AG08395 (cell line): ENCODE measurements at regions not wholly inside any gene's neighbourhood (a gene's known extent, or its start where the extent isn't known, plus 50 kb on each side); places are given as distances from the start of the nearest gene placed in this dataset.

Source experiments
- DNase-seq: peaks from one replicate; pipeline ENCODE4 v3.0.0; 2012; ENCODE audit warnings: mixed read lengths, low spot score

DNA sequence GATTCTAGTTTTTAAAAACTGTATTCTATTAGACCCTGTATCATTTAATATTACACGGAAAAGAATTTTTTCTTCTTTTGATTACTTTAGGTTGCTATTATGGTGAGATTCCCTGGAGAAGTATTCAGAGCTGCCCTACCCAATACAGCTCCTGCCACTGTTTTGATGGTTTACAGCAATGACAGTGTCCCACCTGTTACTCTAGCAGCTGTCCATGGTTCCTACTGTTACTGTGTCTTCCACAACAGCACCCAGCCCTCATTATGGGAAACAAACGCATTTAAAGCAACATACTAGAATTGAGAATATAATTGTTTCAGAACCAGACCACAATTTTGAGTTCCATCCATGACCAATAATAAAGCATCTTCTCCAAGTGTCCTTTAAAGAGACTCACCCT lies 450.7 kb downstream of the SHQ1 start:
- no peak for DNase-seq

DNA sequence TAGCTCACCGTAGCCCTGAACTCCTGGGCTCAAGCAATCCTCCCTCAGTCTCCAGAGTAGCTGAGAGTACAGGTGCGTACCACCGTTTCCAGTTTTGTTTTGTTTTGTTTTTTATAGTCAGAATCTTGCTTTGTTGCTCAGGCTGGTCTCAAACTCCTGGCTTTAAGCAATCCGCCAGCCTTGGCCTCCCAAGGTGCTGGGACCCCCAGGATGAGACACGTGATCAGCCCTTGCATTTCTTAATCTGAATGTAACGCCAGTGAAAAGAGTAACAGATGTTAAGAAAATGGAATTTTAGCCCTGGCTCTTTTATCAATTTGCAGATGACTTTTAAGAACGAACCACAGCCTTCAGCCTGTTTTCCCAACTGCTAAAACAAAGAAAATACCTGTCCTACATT lies 451.3 kb downstream of the SHQ1 start:
- no peak for DNase-seq

- DNase-seq = no peak
Observed at GRCh38 chr3:72395776-72396311, 452.4 kb downstream of the SHQ1 start.

GRCh38 chr3:72393455-72393854 lies 454.8 kb downstream of the SHQ1 start:
- DNase-seq = no peak

DNA sequence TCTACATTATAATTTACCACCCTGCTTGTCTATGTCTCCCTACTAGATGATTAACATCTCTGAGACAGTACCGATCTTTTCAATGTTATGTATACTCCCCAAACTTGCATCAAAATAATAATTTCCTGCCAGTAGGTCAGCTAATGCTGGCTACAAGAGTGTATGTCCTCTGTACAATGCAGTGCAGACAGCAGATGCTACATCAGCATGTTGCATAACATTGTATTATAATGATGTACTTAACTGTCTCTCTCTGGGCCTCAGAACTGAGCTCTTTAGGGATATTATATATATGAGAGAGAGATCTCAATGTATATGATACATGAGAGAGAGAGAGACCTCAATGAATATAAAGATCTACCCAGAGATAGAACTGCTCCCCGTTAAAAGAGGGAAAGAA lies 456.6 kb downstream of the SHQ1 start:
- DNase-seq = no peak

DNA sequence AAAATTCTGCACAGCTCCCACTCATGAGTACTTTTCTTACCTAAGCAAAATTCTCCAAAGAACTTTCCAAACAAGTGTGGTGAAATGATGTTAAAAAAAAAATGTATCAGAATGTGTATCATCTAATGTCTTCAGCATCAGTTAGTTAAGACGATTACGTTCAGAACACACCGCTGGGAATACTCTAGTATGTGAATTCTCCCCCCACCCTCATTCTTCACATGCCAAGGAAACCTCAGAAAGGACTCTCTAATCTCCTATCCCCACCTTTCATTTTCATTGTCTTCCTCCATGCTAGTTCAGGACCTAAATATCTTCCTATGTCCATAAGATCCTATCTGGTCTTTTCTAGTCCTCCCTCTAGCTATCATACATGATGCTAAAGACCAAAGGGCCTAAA lies 457.4 kb downstream of the SHQ1 start:
- no peak for DNase-seq

DNA sequence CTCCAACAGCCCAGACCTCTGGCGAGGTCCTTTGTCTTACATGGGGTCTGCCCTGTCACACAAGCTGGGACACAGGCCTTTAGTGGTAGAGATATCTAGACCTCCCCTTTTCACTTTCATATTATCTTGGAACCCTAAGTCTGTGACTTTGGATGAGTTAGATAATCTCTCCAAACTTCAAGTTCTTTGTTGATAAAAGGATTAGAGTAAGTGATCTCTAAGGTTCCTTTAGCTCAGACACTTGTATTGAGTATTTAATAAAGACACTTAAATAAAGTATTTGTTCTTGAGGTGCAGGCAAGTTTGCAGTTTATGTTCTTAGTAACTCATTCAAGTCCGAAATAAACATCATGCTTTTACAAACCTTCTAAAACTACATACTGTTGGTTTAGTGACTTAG lies 459.6 kb downstream of the SHQ1 start:
- DNase-seq = no peak

DNA sequence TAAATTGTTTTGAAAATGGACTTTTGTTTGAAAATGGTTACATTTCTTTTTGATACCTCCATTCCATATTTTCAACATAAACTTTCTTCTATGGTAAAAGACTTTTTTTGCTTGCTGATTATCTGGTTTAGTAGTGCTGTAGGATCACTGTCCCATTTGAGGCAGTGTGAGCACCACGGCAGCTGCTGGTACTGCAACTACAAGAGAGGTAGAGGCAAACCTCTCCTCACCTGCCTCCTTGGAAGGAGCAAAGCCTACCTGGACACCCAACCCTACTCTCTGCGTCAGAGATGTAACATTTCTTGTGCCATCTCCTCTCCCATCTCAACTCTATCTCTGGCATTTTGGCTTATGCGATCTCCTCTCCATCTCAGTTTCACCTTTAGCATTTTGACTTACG lies 460.1 kb downstream of the SHQ1 start:
- DNase-seq = no peak

DNA sequence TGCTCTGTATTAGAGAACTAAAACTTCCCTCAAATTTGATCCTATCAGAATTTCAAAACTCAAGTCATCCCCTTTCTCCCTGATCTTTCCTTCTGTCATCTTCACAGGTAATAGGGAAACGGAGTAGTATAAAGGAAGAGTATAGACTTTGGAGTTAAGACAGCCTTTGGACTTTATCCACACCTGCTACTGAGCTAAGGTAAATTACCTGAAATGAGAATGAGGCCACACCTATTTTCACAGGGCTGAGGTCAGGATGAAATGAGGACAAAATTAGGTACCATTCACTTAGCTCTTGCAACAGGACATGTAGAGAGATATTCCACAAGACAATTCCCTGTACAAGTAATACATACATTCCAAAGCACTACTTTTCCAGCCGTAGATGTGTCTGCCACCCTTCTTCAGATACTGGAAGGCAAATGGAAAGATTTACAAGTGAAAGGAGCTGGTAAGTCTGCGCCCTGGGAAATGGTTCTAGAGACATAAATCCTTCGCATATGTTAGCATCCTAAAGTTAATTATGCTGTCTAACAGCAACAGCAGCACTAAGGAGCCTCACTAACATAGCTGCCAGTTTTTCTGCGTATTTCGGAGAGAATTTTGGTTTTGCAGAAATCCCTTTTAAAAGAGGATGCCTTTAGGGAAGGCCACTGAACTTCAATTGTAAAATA lies 461.8 kb downstream of the SHQ1 start:
- DNase-seq = no peak

GRCh38 chr3:72385167-72385566 lies 463.1 kb downstream of the SHQ1 start:
- no peak for DNase-seq

DNA sequence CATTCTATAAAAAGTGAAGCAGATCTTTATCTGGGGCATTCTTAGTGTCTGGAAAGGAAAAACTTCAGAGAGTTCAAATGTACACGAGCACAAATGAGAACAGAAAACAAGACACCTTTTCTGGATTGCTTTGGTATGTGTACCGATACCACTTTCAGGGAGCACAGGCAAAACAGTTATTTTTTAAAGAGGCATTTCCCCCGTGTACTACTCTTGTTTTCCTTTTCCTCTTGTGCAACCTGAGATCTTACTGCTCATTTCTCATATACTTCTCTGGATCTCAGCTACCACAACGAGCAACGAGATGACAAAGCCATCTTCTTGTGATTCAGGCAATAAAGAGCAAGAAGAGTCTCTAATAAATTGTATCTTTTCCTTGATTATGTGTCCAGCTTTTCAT lies 463.6 kb downstream of the SHQ1 start:
- DNase-seq = no peak

DNA sequence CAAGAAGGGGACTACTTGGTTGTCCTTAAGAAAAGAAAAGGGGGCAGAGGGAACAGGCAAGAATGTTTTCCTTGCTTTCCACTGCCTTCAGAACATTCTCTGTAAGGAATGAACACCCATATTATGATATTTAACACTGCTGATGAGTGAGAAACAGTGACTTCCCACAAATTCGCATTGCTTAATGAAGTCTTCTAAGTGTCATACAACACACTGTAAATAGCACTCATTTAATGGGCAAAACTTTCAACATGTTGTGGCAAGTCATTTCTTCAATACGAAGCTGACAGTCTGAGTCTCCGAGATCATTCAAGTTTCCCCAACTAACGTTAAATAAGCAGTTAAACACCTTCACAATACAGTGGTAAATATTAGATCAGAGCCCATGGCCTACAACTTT lies 464.4 kb downstream of the SHQ1 start:
- DNase-seq = no peak

DNA sequence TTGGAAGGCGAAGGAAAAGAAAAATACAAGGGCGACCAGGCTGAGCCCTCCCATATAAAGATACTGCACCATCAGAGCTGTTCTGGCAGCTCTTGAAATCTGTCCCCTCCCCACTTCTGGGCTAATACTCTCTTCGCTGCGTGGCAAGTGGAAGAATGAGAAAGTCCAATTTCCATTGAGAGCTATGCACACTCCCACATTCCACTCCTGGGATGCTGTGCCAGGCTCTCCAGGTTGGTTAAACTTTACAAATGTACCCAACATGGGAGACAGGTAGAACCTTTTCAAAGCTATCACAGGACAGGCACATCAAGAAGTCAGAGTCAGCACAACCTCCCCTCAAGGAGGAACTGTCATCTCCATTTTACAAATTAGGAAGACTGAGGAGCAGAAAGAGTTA lies 465.0 kb downstream of the SHQ1 start:
- no peak for DNase-seq

- no peak for DNase-seq
Observed at GRCh38 chr3:72382460-72382859, 465.8 kb downstream of the SHQ1 start.

GRCh38 chr3:72381584-72381983 lies 466.7 kb downstream of the SHQ1 start:
- no peak for DNase-seq

- DNase-seq = no peak
Observed at GRCh38 chr3:72380711-72381493, 467.3 kb downstream of the SHQ1 start.

- DNase-seq = peak; percentile 83
Observed at GRCh38 chr3:72380193-72380592, 468.1 kb downstream of the SHQ1 start.

GRCh38 chr3:72379500-72380187 lies 468.6 kb downstream of the SHQ1 start:
- no peak for DNase-seq

DNA sequence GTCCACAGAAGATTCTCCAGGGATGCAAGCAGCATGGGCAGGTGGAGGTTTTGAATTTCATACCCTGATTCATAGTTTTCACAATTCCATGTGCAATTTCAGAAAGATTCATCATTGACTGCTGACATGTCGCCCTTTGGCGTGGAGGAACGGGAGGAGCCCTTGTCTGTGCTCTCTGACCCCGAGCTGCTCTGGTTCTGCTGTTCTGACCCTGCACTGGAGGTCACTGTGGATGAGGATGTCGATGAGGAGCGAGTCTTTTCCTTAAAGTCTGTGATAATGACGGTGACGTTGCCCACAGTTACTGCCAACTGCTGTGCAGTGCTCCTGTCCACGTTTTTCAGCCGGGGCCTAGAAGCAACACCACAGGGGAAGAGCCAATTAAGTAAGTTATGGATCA lies 470.0 kb downstream of the SHQ1 start:
- no peak for DNase-seq

- no peak for DNase-seq
Observed at GRCh38 chr3:72376956-72377710, 471.1 kb downstream of the SHQ1 start.

GRCh38 chr3:72375237-72376076 lies 472.8 kb downstream of the SHQ1 start:
- DNase-seq = no peak
